ENCODE measurements at regions not wholly inside any gene's neighbourhood (a gene's known extent, or its start where the extent isn't known, plus 50 kb on each side); places are given as distances from the start of the nearest gene placed in this dataset.
A peak's percentile ranks its signal among the peaks of the same experiment; 100 is the strongest.

DNA sequence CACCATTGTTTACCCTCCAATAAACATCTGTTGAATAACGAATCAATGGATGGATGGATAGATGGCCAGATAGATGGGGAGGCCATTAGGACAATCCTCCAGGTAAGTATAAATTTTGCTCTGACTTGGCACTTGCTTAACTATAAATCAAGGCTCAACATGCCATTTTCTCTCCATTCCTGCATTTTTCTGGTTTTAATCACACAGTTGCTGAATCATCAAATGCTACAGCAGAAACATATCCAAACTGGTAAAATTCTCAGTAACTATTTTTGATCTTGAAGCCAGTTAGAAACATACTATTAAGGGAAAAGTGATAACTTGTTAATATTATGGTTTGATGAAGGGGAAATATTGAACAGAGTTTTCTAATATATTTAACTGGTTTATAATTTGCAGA is 71.5 kb upstream of the MTAP start:
- no peak overlapping the region for H3K4me3 ChIP-seq (ENCODE audit: low read depth, low read length)
- DNase-seq (ENCODE audit: low read depth), result no peak
- TF ChIP-seq, protein P1, sequence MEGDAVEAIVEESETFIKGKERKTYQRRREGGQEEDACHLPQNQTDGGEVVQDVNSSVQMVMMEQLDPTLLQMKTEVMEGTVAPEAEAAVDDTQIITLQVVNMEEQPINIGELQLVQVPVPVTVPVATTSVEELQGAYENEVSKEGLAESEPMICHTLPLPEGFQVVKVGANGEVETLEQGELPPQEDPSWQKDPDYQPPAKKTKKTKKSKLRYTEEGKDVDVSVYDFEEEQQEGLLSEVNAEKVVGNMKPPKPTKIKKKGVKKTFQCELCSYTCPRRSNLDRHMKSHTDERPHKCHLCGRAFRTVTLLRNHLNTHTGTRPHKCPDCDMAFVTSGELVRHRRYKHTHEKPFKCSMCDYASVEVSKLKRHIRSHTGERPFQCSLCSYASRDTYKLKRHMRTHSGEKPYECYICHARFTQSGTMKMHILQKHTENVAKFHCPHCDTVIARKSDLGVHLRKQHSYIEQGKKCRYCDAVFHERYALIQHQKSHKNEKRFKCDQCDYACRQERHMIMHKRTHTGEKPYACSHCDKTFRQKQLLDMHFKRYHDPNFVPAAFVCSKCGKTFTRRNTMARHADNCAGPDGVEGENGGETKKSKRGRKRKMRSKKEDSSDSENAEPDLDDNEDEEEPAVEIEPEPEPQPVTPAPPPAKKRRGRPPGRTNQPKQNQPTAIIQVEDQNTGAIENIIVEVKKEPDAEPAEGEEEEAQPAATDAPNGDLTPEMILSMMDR (IDR thresholded peaks at IDR 0.05; ENCODE audit: insufficient read depth, low read depth, low read length), result no peak

DNA sequence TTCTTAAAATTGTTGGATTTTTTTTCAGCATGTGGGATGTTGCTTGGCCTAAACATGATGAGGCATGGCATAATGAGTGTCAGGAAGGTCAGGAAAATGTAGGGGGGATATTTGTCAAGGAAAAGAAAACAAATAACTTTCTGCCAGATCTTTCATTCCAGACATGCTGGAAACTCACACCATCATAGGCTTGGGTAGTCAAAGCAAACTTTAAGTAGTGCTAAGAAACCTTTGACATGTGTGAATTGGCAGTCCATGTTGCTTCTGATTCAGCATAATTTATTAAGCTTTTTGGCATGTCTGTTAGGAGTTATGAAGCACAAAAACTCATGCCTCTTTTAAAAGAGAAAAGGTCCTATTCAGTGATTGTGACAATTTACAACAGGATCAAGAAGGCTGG is 61.3 kb upstream of the MTAP start:
- DNase-seq (ENCODE audit: low read depth), result no peak
- TF ChIP-seq, protein P1 (IDR thresholded peaks at IDR 0.05; ENCODE audit: insufficient read depth, low read depth, low read length), result no peak
- no peak overlapping the region for H3K4me3 ChIP-seq (ENCODE audit: low read depth, low read length)

DNA sequence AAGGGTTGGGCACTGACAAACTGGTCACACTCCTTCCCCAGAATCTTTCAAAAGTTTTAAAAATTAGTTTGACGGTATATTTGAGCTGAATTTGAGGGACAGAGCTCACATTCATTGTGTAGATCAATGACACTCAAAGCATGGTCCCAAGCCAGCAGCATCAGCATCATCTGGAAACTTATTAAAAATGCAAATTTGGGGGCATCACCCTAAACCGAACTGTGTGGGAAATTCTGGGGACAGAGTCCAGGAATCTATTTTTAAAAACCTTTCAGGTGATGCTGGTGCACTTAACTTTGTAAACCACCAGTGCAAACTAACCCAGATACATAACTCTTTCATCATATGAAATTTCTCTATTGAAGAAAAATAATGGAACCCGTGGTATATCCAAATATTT is 58.1 kb upstream of the MTAP start:
- no peak overlapping the region for H3K4me3 ChIP-seq (ENCODE audit: low read depth, low read length)
- TF ChIP-seq, protein P1 (IDR thresholded peaks at IDR 0.05; ENCODE audit: insufficient read depth, low read depth, low read length), result no peak
- no peak for DNase-seq (ENCODE audit: low read depth)

DNA sequence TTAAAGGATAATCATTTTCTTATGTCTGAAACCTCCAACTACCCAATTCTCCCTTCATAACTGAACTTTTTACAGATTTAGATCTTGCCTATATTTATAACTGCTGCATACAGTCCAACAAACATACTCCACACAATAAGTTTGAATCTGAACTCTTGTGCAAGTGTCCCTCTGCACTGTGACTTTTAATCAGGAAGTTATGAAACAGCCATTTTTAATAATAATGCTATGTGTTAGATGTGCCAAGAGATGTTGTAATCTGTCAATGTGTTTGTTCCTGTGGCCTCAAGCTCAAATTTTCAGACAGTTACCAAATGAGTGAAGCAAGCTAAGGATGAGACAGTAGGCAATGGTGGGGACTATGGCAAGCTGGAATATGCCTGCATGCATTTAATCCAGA is 57.6 kb upstream of the MTAP start:
- peak; percentile 38 for DNase-seq (ENCODE audit: low read depth)
- no peak overlapping the region for H3K4me3 ChIP-seq (ENCODE audit: low read depth, low read length)
- TF ChIP-seq, protein P1 (IDR thresholded peaks at IDR 0.05; ENCODE audit: insufficient read depth, low read depth, low read length), result no peak

DNA sequence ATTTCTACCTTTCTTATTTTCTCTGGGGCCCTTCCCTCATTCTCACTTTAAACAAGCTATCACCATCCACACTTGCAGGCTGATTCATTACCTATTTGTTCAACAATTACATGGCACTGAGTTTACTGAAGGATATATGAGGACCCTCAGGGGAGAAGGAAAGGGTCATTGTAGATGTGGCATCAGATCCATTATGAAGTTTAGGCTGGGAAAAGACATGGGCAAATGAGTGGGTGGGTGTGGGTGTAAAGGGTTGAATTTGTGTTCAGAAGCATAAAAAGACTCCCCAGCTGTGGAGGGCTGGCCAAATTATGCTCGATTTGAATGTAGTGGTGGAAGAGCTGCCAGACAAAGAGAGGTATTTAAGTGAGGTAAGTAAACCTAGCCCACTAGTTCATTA is 55.9 kb upstream of the MTAP start:
- no peak for DNase-seq (ENCODE audit: low read depth)
- H3K4me3 ChIP-seq (ENCODE audit: low read depth, low read length), result no peak overlapping the region
- TF ChIP-seq, protein P1 (IDR thresholded peaks at IDR 0.05; ENCODE audit: insufficient read depth, low read depth, low read length), result no peak

DNA sequence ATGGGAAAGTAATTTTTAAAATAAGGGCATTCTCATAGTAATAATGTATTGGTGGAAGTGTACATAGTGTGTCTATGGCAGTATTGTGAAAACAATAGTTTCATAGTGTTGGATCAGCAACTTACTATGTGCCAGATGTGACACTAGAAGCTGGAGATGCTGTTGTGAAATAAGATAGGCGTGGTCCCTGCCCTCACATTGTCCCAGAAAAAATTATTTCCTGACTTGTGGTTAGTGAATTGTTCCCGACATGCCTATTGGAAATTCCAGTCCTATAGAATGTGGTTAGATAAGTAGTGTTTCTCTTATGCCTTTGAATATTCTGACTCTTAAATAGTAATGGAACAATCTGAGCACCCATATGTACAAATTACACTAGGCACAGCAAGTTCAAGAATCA is 55.3 kb upstream of the MTAP start:
- TF ChIP-seq, protein P1 (IDR thresholded peaks at IDR 0.05; ENCODE audit: insufficient read depth, low read depth, low read length), result no peak

DNA sequence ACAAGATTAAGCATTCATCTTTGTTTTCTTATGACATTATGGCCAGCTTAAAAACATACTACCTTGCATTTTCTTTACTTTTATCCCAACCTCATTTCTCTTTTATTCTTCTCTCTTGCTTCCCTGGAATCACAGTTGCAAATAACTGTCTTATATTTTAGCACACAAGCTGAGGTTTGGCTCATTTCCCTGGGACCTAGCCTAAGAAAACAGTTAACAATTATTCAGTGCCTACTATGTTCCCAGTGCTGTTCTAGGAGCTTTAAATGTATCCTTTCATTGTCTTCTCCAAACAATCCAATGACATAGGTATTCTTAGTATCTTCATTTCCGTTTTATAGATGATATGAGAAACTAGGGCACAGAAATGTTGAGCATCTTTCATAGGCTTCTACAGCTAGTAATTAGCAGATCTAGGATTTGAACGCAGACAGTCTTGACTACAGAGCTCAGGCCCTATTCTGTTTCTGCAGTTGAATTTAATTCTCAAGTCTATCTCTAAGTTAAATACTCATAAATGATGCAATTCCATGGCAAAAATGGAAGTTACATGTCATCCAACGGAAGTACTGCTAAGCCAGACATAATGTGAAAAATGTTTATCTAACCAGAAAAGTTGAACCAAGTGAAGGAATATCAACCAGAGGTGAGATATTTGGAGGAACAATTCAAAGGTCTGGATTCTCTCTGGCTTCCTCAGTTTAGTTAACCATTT is 52.3 kb upstream of the MTAP start:
- TF ChIP-seq, protein P1 (IDR thresholded peaks at IDR 0.05; ENCODE audit: insufficient read depth, low read depth, low read length), result no peak
- DNase-seq (ENCODE audit: low read depth), result no peak

More for the DNA sequence above, 55.3 kb upstream of the MTAP start:
- no peak overlapping the region for H3K4me3 ChIP-seq (ENCODE audit: low read depth, low read length)
- peak; percentile 25 for DNase-seq (ENCODE audit: low read depth)

More for the DNA sequence above, 52.3 kb upstream of the MTAP start:
- H3K4me3 ChIP-seq (ENCODE audit: low read depth, low read length), result no peak overlapping the region
